ENCODE measurements at regions not wholly inside any gene's neighbourhood (a gene's known extent, or its start where the extent isn't known, plus 50 kb on each side); places are given as distances from the start of the nearest gene placed in this dataset.

- Histone ChIP-seq H3K27me3 (ENCODE audit: insufficient read depth, low read length) (no peaks in the 10 kb centered on the region), H3K4me3 (ENCODE audit: low read depth, low read length) (no peak overlapping the region), H3K36me3 (ENCODE audit: insufficient read depth, low read length) (no peaks in the 10 kb centered on the region), H3K27ac (ENCODE audit: low read depth, low read length) (no peak overlapping the region), H3K79me2 (ENCODE audit: control insufficient read depth, insufficient read depth, low read length, unreplicated experiment) (no peaks in the 10 kb centered on the region), H3K4me1 (ENCODE audit: control insufficient read depth, insufficient read depth, low read length, unreplicated experiment) (no peaks in the 10 kb centered on the region), H2AFZ (ENCODE audit: low read length, unreplicated experiment) (no peak overlapping the region)
Measured at GRCh38 chr18:78861116-78861515, 118.5 kb upstream of the SALL3 start.

- H2AFZ ChIP-seq (ENCODE audit: low read length, unreplicated experiment) = no peak overlapping the region
- no peaks in the 10 kb centered on the region for H3K4me1 ChIP-seq (ENCODE audit: control insufficient read depth, insufficient read depth, low read length, unreplicated experiment)
- H3K79me2 ChIP-seq (ENCODE audit: control insufficient read depth, insufficient read depth, low read length, unreplicated experiment) = no peaks in the 10 kb centered on the region
- H3K27ac ChIP-seq (ENCODE audit: low read depth, low read length) = no peak overlapping the region
- no peaks in the 10 kb centered on the region for H3K27me3 ChIP-seq (ENCODE audit: insufficient read depth, low read length)
- no peaks in the 10 kb centered on the region for H3K36me3 ChIP-seq (ENCODE audit: insufficient read depth, low read length)
- H3K4me3 ChIP-seq (ENCODE audit: low read depth, low read length) = no peak overlapping the region
Measured at GRCh38 chr18:78861706-78862105, 117.9 kb upstream of the SALL3 start.

- Histone ChIP-seq H3K27me3 (ENCODE audit: insufficient read depth, low read length) (no peaks in the 10 kb centered on the region), H3K27ac (ENCODE audit: low read depth, low read length) (no peak overlapping the region), H3K36me3 (ENCODE audit: insufficient read depth, low read length) (no peaks in the 10 kb centered on the region), H2AFZ (ENCODE audit: low read length, unreplicated experiment) (no peak overlapping the region), H3K4me1 (ENCODE audit: control insufficient read depth, insufficient read depth, low read length, unreplicated experiment) (no peaks in the 10 kb centered on the region), H3K4me3 (ENCODE audit: low read depth, low read length) (no peak overlapping the region), H3K79me2 (ENCODE audit: control insufficient read depth, insufficient read depth, low read length, unreplicated experiment) (no peaks in the 10 kb centered on the region)
Measured at GRCh38 chr18:78862395-78862794, 117.2 kb upstream of the SALL3 start.

GRCh38 chr18:78865056-78865598, 114.5 kb upstream of the SALL3 start:
- H3K4me3 ChIP-seq (ENCODE audit: low read depth, low read length) = no peak overlapping the region
- no peaks in the 10 kb centered on the region for H3K4me1 ChIP-seq (ENCODE audit: control insufficient read depth, insufficient read depth, low read length, unreplicated experiment)
- no peaks in the 10 kb centered on the region for H3K79me2 ChIP-seq (ENCODE audit: control insufficient read depth, insufficient read depth, low read length, unreplicated experiment)
- H3K27ac ChIP-seq (ENCODE audit: low read depth, low read length) = no peak overlapping the region
- no peak overlapping the region for H2AFZ ChIP-seq (ENCODE audit: low read length, unreplicated experiment)
- H3K27me3 ChIP-seq (ENCODE audit: insufficient read depth, low read length) = no peaks in the 10 kb centered on the region
- H3K36me3 ChIP-seq (ENCODE audit: insufficient read depth, low read length) = no peaks in the 10 kb centered on the region

- no peak overlapping the region for H3K4me3 ChIP-seq (ENCODE audit: low read depth, low read length)
- no peak overlapping the region for H2AFZ ChIP-seq (ENCODE audit: low read length, unreplicated experiment)
- no peak overlapping the region for H3K27ac ChIP-seq (ENCODE audit: low read depth, low read length)
- no peaks in the 10 kb centered on the region for H3K27me3 ChIP-seq (ENCODE audit: insufficient read depth, low read length)
- no peaks in the 10 kb centered on the region for H3K4me1 ChIP-seq (ENCODE audit: control insufficient read depth, insufficient read depth, low read length, unreplicated experiment)
- H3K36me3 ChIP-seq (ENCODE audit: insufficient read depth, low read length) = no peaks in the 10 kb centered on the region
- H3K79me2 ChIP-seq (ENCODE audit: control insufficient read depth, insufficient read depth, low read length, unreplicated experiment) = no peaks in the 10 kb centered on the region
Measured at GRCh38 chr18:78865771-78866310, 113.8 kb upstream of the SALL3 start.

- no peaks in the 10 kb centered on the region for H3K4me1 ChIP-seq (ENCODE audit: control insufficient read depth, insufficient read depth, low read length, unreplicated experiment)
- no peaks in the 10 kb centered on the region for H3K79me2 ChIP-seq (ENCODE audit: control insufficient read depth, insufficient read depth, low read length, unreplicated experiment)
- H3K36me3 ChIP-seq (ENCODE audit: insufficient read depth, low read length) = no peaks in the 10 kb centered on the region
- no peak overlapping the region for H3K4me3 ChIP-seq (ENCODE audit: low read depth, low read length)
- H3K27me3 ChIP-seq (ENCODE audit: insufficient read depth, low read length) = no peaks in the 10 kb centered on the region
- H2AFZ ChIP-seq (ENCODE audit: low read length, unreplicated experiment) = no peak overlapping the region
- H3K27ac ChIP-seq (ENCODE audit: low read depth, low read length) = no peak overlapping the region
Measured at GRCh38 chr18:78867131-78867530, 112.5 kb upstream of the SALL3 start.

- Histone ChIP-seq H3K27me3 (ENCODE audit: insufficient read depth, low read length) (no peaks in the 10 kb centered on the region), H3K79me2 (ENCODE audit: control insufficient read depth, insufficient read depth, low read length, unreplicated experiment) (no peaks in the 10 kb centered on the region), H3K4me3 (ENCODE audit: low read depth, low read length) (no peak overlapping the region), H3K36me3 (ENCODE audit: insufficient read depth, low read length) (no peaks in the 10 kb centered on the region), H3K27ac (ENCODE audit: low read depth, low read length) (no peak overlapping the region), H2AFZ (ENCODE audit: low read length, unreplicated experiment) (no peak overlapping the region), H3K4me1 (ENCODE audit: control insufficient read depth, insufficient read depth, low read length, unreplicated experiment) (no peaks in the 10 kb centered on the region)
Measured at GRCh38 chr18:78868330-78869316, 111.0 kb upstream of the SALL3 start.

GRCh38 chr18:78871618-78872017, 108.0 kb upstream of the SALL3 start:
- H3K27me3 ChIP-seq (ENCODE audit: insufficient read depth, low read length) = no peaks in the 10 kb centered on the region
- no peaks in the 10 kb centered on the region for H3K36me3 ChIP-seq (ENCODE audit: insufficient read depth, low read length)

GRCh38 chr18:78873926-78874500, 105.6 kb upstream of the SALL3 start:
- H3K36me3 ChIP-seq (ENCODE audit: insufficient read depth, low read length) = no peaks in the 10 kb centered on the region
- no peak overlapping the region for H2AFZ ChIP-seq (ENCODE audit: low read length, unreplicated experiment)
- H3K4me3 ChIP-seq (ENCODE audit: low read depth, low read length) = no peak overlapping the region
- H3K27ac ChIP-seq (ENCODE audit: low read depth, low read length) = no peak overlapping the region
- no peaks in the 10 kb centered on the region for H3K27me3 ChIP-seq (ENCODE audit: insufficient read depth, low read length)
- H3K79me2 ChIP-seq (ENCODE audit: control insufficient read depth, insufficient read depth, low read length, unreplicated experiment) = no peaks in the 10 kb centered on the region
- no peaks in the 10 kb centered on the region for H3K4me1 ChIP-seq (ENCODE audit: control insufficient read depth, insufficient read depth, low read length, unreplicated experiment)

More at GRCh38 chr18:78871618-78872017, 108.0 kb upstream of the SALL3 start:
- Histone ChIP-seq H3K4me1 (ENCODE audit: control insufficient read depth, insufficient read depth, low read length, unreplicated experiment) (no peaks in the 10 kb centered on the region), H3K4me3 (ENCODE audit: low read depth, low read length) (no peak overlapping the region), H3K79me2 (ENCODE audit: control insufficient read depth, insufficient read depth, low read length, unreplicated experiment) (no peaks in the 10 kb centered on the region), H2AFZ (ENCODE audit: low read length, unreplicated experiment) (no peak overlapping the region), H3K27ac (ENCODE audit: low read depth, low read length) (no peak overlapping the region)

- H2AFZ ChIP-seq (ENCODE audit: low read length, unreplicated experiment) = no peak overlapping the region
Measured at GRCh38 chr18:78875016-78875777, 104.4 kb upstream of the SALL3 start.

More at GRCh38 chr18:78875016-78875777, 104.4 kb upstream of the SALL3 start:
- H3K4me1 ChIP-seq (ENCODE audit: control insufficient read depth, insufficient read depth, low read length, unreplicated experiment) = no peaks in the 10 kb centered on the region
- no peaks in the 10 kb centered on the region for H3K79me2 ChIP-seq (ENCODE audit: control insufficient read depth, insufficient read depth, low read length, unreplicated experiment)
- no peaks in the 10 kb centered on the region for H3K27me3 ChIP-seq (ENCODE audit: insufficient read depth, low read length)
- H3K36me3 ChIP-seq (ENCODE audit: insufficient read depth, low read length) = no peaks in the 10 kb centered on the region
- no peak overlapping the region for H3K4me3 ChIP-seq (ENCODE audit: low read depth, low read length)
- no peak overlapping the region for H3K27ac ChIP-seq (ENCODE audit: low read depth, low read length)
